ENCODE measurements at regions not wholly inside any gene's neighbourhood (a gene's known extent, or its start where the extent isn't known, plus 50 kb on each side); places are given as distances from the start of the nearest gene placed in this dataset.
A peak's percentile ranks its signal among the peaks of the same experiment; 100 is the strongest.

DNA sequence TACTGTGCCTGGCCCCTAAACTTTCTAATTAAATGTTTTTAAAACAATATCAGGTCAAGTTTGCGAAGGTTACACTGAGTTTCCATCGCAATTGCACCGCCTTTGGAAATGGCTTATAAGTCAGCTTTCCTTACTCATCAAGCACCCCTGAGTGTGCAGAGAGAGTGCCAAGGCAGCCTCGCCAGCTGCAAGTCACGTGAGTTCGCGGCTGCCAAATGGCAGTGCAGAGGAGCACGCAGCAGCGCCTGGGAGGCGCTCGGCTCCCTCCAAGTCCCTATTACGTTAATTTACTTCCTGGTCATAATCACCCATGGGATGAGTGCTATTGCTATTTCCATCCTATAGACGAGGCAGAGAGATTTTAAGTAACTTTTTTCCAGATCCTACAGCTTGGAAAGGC is 319.6 kb downstream of the TEX29 start:
- peaks cover 16% of the 10 kb centered on the region for H3K27me3 Mint-ChIP-seq (ENCODE audit: insufficient read depth, low read depth, poor library complexity)

More for the DNA sequence above, 319.6 kb downstream of the TEX29 start:
- DNase-seq (ENCODE audit: low spot score): no peak
- H3K9me2 ChIP-seq (ENCODE audit: insufficient read depth): no peaks in the 10 kb centered on the region
- H3K27me3 ChIP-seq (ENCODE audit: insufficient read depth): no peaks in the 10 kb centered on the region
- no peaks in the 10 kb centered on the region for H3K79me2 ChIP-seq (replicated peaks; ENCODE audit: insufficient read depth)
- no peak overlapping the region for H3K4me3 ChIP-seq
- Mint-ChIP-seq H3K27ac (no peak overlapping the region), H3K9me3 (no peaks in the 10 kb centered on the region), H3K4me1 (peaks cover 22% of the 10 kb centered on the region), H3K36me3 (ENCODE audit: low read depth) (no peaks in the 10 kb centered on the region), H3K4me3 (no peak overlapping the region)
- H3K4me1 ChIP-seq (ENCODE audit: insufficient read depth): peaks cover 7% of the 10 kb centered on the region; the same call in 1 of the 2 replicates
- H4K20me1 ChIP-seq (replicated peaks; ENCODE audit: insufficient read depth): no peaks in the 10 kb centered on the region
- no peaks in the 10 kb centered on the region for H3K36me3 ChIP-seq (ENCODE audit: insufficient read depth)
- H3F3A ChIP-seq (replicated peaks; ENCODE audit: low read depth): no peaks in the 10 kb centered on the region
- TF ChIP-seq, protein P1, sequence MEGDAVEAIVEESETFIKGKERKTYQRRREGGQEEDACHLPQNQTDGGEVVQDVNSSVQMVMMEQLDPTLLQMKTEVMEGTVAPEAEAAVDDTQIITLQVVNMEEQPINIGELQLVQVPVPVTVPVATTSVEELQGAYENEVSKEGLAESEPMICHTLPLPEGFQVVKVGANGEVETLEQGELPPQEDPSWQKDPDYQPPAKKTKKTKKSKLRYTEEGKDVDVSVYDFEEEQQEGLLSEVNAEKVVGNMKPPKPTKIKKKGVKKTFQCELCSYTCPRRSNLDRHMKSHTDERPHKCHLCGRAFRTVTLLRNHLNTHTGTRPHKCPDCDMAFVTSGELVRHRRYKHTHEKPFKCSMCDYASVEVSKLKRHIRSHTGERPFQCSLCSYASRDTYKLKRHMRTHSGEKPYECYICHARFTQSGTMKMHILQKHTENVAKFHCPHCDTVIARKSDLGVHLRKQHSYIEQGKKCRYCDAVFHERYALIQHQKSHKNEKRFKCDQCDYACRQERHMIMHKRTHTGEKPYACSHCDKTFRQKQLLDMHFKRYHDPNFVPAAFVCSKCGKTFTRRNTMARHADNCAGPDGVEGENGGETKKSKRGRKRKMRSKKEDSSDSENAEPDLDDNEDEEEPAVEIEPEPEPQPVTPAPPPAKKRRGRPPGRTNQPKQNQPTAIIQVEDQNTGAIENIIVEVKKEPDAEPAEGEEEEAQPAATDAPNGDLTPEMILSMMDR (conservative IDR thresholded peaks at IDR 0.05; ENCODE audit: low read depth in 2 of 2): no peak
- no peak for TF ChIP-seq STAT1 (IDR thresholded peaks at IDR 0.05; ENCODE audit: unreplicated experiment)
- no peak for TF ChIP-seq JUNB (IDR thresholded peaks at IDR 0.05; ENCODE audit: unreplicated experiment)
- no peak for TF ChIP-seq CREB1 (CRISPR knock-in tag; IDR thresholded peaks at IDR 0.05; ENCODE audit: low read depth)
- TF ChIP-seq NANOG (IDR thresholded peaks at IDR 0.05; ENCODE audit: borderline replicate concordance): no peak
- no peak for TF ChIP-seq EZH2phosphoT487 (IDR thresholded peaks at IDR 0.05; ENCODE audit: unreplicated experiment)
- TF ChIP-seq, protein P2, sequence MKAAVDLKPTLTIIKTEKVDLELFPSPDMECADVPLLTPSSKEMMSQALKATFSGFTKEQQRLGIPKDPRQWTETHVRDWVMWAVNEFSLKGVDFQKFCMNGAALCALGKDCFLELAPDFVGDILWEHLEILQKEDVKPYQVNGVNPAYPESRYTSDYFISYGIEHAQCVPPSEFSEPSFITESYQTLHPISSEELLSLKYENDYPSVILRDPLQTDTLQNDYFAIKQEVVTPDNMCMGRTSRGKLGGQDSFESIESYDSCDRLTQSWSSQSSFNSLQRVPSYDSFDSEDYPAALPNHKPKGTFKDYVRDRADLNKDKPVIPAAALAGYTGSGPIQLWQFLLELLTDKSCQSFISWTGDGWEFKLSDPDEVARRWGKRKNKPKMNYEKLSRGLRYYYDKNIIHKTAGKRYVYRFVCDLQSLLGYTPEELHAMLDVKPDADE (IDR thresholded peaks at IDR 0.05): no peak
- no peak for TF ChIP-seq POLR2AphosphoS5 (IDR thresholded peaks at IDR 0.05; ENCODE audit: low read depth)
- TF ChIP-seq, protein P3, sequence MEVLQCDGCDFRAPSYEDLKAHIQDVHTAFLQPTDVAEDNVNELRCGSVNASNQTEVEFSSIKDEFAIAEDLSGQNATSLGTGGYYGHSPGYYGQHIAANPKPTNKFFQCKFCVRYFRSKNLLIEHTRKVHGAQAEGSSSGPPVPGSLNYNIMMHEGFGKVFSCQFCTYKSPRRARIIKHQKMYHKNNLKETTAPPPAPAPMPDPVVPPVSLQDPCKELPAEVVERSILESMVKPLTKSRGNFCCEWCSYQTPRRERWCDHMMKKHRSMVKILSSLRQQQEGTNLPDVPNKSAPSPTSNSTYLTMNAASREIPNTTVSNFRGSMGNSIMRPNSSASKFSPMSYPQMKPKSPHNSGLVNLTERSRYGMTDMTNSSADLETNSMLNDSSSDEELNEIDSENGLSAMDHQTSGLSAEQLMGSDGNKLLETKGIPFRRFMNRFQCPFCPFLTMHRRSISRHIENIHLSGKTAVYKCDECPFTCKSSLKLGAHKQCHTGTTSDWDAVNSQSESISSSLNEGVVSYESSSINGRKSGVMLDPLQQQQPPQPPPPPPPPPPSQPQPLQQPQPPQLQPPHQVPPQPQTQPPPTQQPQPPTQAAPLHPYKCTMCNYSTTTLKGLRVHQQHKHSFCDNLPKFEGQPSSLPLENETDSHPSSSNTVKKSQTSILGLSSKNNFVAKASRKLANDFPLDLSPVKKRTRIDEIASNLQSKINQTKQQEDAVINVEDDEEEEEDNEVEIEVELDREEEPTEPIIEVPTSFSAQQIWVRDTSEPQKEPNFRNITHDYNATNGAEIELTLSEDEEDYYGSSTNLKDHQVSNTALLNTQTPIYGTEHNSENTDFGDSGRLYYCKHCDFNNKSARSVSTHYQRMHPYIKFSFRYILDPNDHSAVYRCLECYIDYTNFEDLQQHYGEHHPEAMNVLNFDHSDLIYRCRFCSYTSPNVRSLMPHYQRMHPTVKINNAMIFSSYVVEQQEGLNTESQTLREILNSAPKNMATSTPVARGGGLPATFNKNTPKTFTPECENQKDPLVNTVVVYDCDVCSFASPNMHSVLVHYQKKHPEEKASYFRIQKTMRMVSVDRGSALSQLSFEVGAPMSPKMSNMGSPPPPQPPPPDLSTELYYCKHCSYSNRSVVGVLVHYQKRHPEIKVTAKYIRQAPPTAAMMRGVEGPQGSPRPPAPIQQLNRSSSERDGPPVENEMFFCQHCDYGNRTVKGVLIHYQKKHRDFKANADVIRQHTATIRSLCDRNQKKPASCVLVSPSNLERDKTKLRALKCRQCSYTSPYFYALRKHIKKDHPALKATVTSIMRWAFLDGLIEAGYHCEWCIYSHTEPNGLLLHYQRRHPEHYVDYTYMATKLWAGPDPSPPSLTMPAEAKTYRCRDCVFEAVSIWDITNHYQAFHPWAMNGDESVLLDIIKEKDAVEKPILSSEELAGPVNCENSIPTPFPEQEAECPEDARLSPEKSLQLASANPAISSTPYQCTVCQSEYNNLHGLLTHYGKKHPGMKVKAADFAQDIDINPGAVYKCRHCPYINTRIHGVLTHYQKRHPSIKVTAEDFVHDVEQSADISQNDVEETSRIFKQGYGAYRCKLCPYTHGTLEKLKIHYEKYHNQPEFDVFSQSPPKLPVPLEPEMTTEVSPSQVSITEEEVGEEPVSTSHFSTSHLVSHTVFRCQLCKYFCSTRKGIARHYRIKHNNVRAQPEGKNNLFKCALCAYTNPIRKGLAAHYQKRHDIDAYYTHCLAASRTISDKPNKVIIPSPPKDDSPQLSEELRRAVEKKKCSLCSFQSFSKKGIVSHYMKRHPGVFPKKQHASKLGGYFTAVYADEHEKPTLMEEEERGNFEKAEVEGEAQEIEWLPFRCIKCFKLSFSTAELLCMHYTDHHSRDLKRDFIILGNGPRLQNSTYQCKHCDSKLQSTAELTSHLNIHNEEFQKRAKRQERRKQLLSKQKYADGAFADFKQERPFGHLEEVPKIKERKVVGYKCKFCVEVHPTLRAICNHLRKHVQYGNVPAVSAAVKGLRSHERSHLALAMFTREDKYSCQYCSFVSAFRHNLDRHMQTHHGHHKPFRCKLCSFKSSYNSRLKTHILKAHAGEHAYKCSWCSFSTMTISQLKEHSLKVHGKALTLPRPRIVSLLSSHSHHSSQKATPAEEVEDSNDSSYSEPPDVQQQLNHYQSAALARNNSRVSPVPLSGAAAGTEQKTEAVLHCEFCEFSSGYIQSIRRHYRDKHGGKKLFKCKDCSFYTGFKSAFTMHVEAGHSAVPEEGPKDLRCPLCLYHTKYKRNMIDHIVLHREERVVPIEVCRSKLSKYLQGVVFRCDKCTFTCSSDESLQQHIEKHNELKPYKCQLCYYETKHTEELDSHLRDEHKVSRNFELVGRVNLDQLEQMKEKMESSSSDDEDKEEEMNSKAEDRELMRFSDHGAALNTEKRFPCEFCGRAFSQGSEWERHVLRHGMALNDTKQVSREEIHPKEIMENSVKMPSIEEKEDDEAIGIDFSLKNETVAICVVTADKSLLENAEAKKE (CRISPR knock-in tag; IDR thresholded peaks at IDR 0.05): no peak
- TF ChIP-seq ZNF331 (CRISPR knock-in tag; IDR thresholded peaks at IDR 0.05; ENCODE audit: low read depth): no peak
- TF ChIP-seq, protein P4, sequence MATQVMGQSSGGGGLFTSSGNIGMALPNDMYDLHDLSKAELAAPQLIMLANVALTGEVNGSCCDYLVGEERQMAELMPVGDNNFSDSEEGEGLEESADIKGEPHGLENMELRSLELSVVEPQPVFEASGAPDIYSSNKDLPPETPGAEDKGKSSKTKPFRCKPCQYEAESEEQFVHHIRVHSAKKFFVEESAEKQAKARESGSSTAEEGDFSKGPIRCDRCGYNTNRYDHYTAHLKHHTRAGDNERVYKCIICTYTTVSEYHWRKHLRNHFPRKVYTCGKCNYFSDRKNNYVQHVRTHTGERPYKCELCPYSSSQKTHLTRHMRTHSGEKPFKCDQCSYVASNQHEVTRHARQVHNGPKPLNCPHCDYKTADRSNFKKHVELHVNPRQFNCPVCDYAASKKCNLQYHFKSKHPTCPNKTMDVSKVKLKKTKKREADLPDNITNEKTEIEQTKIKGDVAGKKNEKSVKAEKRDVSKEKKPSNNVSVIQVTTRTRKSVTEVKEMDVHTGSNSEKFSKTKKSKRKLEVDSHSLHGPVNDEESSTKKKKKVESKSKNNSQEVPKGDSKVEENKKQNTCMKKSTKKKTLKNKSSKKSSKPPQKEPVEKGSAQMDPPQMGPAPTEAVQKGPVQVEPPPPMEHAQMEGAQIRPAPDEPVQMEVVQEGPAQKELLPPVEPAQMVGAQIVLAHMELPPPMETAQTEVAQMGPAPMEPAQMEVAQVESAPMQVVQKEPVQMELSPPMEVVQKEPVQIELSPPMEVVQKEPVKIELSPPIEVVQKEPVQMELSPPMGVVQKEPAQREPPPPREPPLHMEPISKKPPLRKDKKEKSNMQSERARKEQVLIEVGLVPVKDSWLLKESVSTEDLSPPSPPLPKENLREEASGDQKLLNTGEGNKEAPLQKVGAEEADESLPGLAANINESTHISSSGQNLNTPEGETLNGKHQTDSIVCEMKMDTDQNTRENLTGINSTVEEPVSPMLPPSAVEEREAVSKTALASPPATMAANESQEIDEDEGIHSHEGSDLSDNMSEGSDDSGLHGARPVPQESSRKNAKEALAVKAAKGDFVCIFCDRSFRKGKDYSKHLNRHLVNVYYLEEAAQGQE (IDR thresholded peaks at IDR 0.05; ENCODE audit: unreplicated experiment): no peak
- no peak for TF ChIP-seq ZNF114 (CRISPR knock-in tag; IDR thresholded peaks at IDR 0.05)
- TF ChIP-seq EZH2 (IDR thresholded peaks at IDR 0.05; ENCODE audit: low read depth, unreplicated experiment): no peak
- no peak overlapping the region for H3K27ac ChIP-seq (ENCODE audit: low read depth)
- H3K4me2 ChIP-seq: no peak overlapping the region
- ATAC-seq: no peak
- peak overlapping the region; percentile 56; the same call in 1 of the 2 replicates for H2AFZ ChIP-seq

Data from GM23338 (cell line).